Ovary (tissue), 7 donors: ENCODE measurements at regions not wholly inside any gene's neighbourhood (a gene's known extent, or its start where the extent isn't known, plus 50 kb on each side); places are given as distances from the start of the nearest gene placed in this dataset.
"Not testable (repeated sequence)": the region's sequence is repeated elsewhere in the genome, so short reads cannot be mapped to it uniquely, and the experiment has no call there.

Source experiments
- DNase-seq, 5 donors: peaks; one replicate each; pipeline ENCODE4 v3.0.0-alpha.2; 2019 to 2020
- H3K27ac ChIP-seq, 2 donors: fragments of 200-600 bp; one replicate each; pipeline versions ENCODE4 v1.5.1 to v1.8.0; 2019 to 2022
- H3K27me3 ChIP-seq: fragments of 200-600 bp; one replicate; pipeline ENCODE4 v1.8.0; 2022
- H3K36me3 ChIP-seq: fragments of 200-600 bp; sonication (generic); one replicate; pipeline ENCODE4 v1.5.1; 2019
- H3K4me1 ChIP-seq: one replicate; pipeline ENCODE4 v1.8.1; 2013; ENCODE audit warnings: mild to moderate bottlenecking, moderate library complexity; ENCODE audit not compliant: insufficient read depth
- H3K4me3 ChIP-seq: fragments of 200-600 bp; sonication (generic); one replicate; pipeline ENCODE4 v1.5.1; 2017
- H3K9me3 ChIP-seq, 2 donors: fragments of 200-600 bp in 1 of 2; sonication (generic) in 1 of 2; one replicate each; pipeline versions ENCODE4 v1.5.1 to v1.8.1; 2013 to 2019; ENCODE audit warnings: mild to moderate bottlenecking in 1 of 2, moderate library complexity in 1 of 2
- CTCF ChIP-seq, 3 donors: fragments of 450-650 bp in 2 of 3; fragments of 200-600 bp in 1 of 3; IDR thresholded peaks; one replicate each; pipeline versions ENCODE4 v1.5.1 to v1.8.0; 2016 to 2022; ENCODE audit warnings: antibody characterized with exemption in 3 of 3, mild to moderate bottlenecking in 1 of 3
- EP300 ChIP-seq: sonication (generic); formaldehyde crosslinking; IDR thresholded peaks from one replicate; pipeline ENCODE4 v1.6.1; 2017; ENCODE audit warnings: antibody characterized with exemption
- POLR2A ChIP-seq: fragments of 450-650 bp; IDR thresholded peaks from one replicate; pipeline ENCODE4 v1.6.1; 2017; ENCODE audit warnings: antibody characterized with exemption, mild to moderate bottlenecking, moderate library complexity
- WGBS, 3 donors: extraction: QIAGEN DNeasy Blood & Tissue Kit in 1 of 3; methylation state at CpG; one replicate each; pipeline versions ENCODE4 v1.1.5 to v1.1.7; 2013 to 2017; 5-methylcytosine and 5-hydroxymethylcytosine counted together
- intact Hi-C, 4 donors: fragments of 100-400 bp; cut with DNase I; formaldehyde crosslinking; loops; one replicate each; pipeline versions ENCODE4 v1.11.0 to v1.15.1; 2022 to 2023
- donor health status: DM: no; HTN: no; CAD: no; lungs with moderate emphysema.
- donor health status: DM: no; HTN: no; CAD: no.
- donor health status: Bipolar disorder and iron deficiency.
- donor health status: DM: no; HTN: no; CAD: no.
- donor health status: DM: yes; HTN: yes; CAD: no.

- Histone ChIP-seq H3K27ac (no peak overlapping the region), H3K4me3 (no peak overlapping the region), H3K36me3 (no peaks in the 10 kb centered on the region), H3K4me1 (no peaks in the 10 kb centered on the region), H3K9me3 (no peaks in the 10 kb centered on the region), H3K27me3 (no peaks in the 10 kb centered on the region)
- intact Hi-C loops, result no loop called here
- no peak for DNase-seq
- no peak for TF ChIP-seq POLR2A
- 89 to 97% (median 97%) methylated on average over 6 of the region's 6 CpGs for WGBS, 3 donors
These were observed 297.2 kb upstream of the NRSN1 start for GRCh38 chr6:23828861-23829260.

GRCh38 chr6:23841116-23841515, 284.9 kb upstream of the NRSN1 start:
- no peaks in the 10 kb centered on the region for H3K36me3 ChIP-seq
- DNase-seq, result no peak
- no peak overlapping the region for H3K4me3 ChIP-seq
- no peak overlapping the region for H3K27ac ChIP-seq
- 83 to 89% (median 84%) methylated on average over 1 of the region's 1 CpG for WGBS, 3 donors
- H3K9me3 ChIP-seq, result no peaks in the 10 kb centered on the region
- intact Hi-C loops, result no loop called here
- H3K4me1 ChIP-seq, result no peaks in the 10 kb centered on the region
- no peaks in the 10 kb centered on the region for H3K27me3 ChIP-seq
- TF ChIP-seq POLR2A (no peak), CTCF (IDR thresholded peaks at IDR 0.05) (no peak), EP300 (no peak)

GRCh38 chr6:23842760-23843159, 283.3 kb upstream of the NRSN1 start:
- DNase-seq, result no peak
- no peak overlapping the region for H3K27ac ChIP-seq
- 68 to 75% (median 74%) methylated on average over 3 of the region's 3 CpGs for WGBS, 3 donors
- no peaks in the 10 kb centered on the region for H3K9me3 ChIP-seq
- no peaks in the 10 kb centered on the region for H3K36me3 ChIP-seq
- H3K4me3 ChIP-seq, result no peak overlapping the region
- intact Hi-C loops, result no loop called here
- H3K4me1 ChIP-seq, result no peaks in the 10 kb centered on the region
- H3K27me3 ChIP-seq, result no peaks in the 10 kb centered on the region
- TF ChIP-seq POLR2A (no peak), EP300 (no peak), CTCF (IDR thresholded peaks at IDR 0.05) (no peak)

- no peak overlapping the region for H3K27ac ChIP-seq
- no peaks in the 10 kb centered on the region for H3K9me3 ChIP-seq
- DNase-seq, result no peak
- no peak for TF ChIP-seq POLR2A
- no peak for TF ChIP-seq CTCF (IDR thresholded peaks at IDR 0.05)
- no peak for TF ChIP-seq EP300
- H3K27me3 ChIP-seq, result no peaks in the 10 kb centered on the region
- H3K4me1 ChIP-seq, result no peaks in the 10 kb centered on the region
- no peak overlapping the region for H3K4me3 ChIP-seq
- 31 to 39% (median 36%) methylated on average over 1 of the region's 1 CpG for WGBS, 3 donors
- intact Hi-C loops, result no loop called here
- no peaks in the 10 kb centered on the region for H3K36me3 ChIP-seq
These were observed 274.5 kb upstream of the NRSN1 start for GRCh38 chr6:23851522-23851921.

GRCh38 chr6:23853566-23854133, 272.4 kb upstream of the NRSN1 start:
- H3K4me1 ChIP-seq, H3K4me3 ChIP-seq, H3K27ac ChIP-seq, H3K27me3 ChIP-seq, intact Hi-C loops, H3K36me3 ChIP-seq, DNase-seq, H3K9me3 ChIP-seq: not testable (repeated sequence)
- 91 to 96% (median 95%) methylated on average over 9 to 17 of the region's 18 CpGs for whole genome bisulfite sequencing, 3 donors

GRCh38 chr6:23854154-23854553, 271.9 kb upstream of the NRSN1 start:
- H3K4me1 ChIP-seq, DNase-seq, H3K36me3 ChIP-seq, H3K9me3 ChIP-seq, H3K27me3 ChIP-seq, intact Hi-C loops, H3K4me3 ChIP-seq, H3K27ac ChIP-seq: not testable (repeated sequence)
- WGBS, 3 donors, result 95 to 97% (median 96%) methylated on average over 22 of the region's 22 CpGs
